Erythroblast (primary cell): ENCODE measurements at regions not wholly inside any gene's neighbourhood (a gene's known extent, or its start where the extent isn't known, plus 50 kb on each side); places are given as distances from the start of the nearest gene placed in this dataset.

Experiments used
- GATA1 ChIP-seq: IDR thresholded peaks from 2 replicates; pipeline ENCODE4 v1.6.1; 2011; ENCODE audit warnings: low read depth, mild to moderate bottlenecking, control low read depth, low read length, moderate library complexity
- POLR2A ChIP-seq: IDR thresholded peaks from 2 replicates; pipeline ENCODE4 v1.6.1; 2011; ENCODE audit warnings: mild to moderate bottlenecking, low read length

DNA sequence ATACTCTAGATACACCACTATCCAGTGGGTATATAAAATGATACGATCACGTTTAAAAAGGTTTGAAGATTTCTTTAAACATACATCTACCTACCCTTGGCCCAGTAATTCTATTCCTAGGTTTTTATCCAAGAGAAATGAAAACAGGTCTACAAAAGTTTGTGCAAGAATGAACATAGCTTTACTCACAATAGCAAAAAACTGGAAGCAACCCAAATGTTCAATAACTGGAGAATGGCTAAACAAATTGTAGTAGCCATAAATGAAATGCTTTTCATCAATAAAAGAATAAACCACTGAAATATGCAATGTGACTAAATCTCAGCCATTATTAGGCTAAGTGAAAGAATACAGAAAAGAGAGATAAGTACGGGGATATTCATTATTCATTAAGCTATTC lies 438.9 kb downstream of the ARHGEF28 start:
- no peak for TF ChIP-seq POLR2A
- no peak for TF ChIP-seq GATA1
